GM12873 (cell line): ENCODE measurements at regions not wholly inside any gene's neighbourhood (a gene's known extent, or its start where the extent isn't known, plus 50 kb on each side); places are given as distances from the start of the nearest gene placed in this dataset.

Experiments
- TF ChIP-seq, protein P1 (sequence below): IDR thresholded peaks from 2 replicates; pipeline ENCODE4 v1.5.1; 2012; ENCODE audit warnings: low read depth, mild to moderate bottlenecking, moderate library complexity, low read length, control low read depth; ENCODE audit not compliant: insufficient read depth; ENCODE audit errors: missing control alignments

DNA sequence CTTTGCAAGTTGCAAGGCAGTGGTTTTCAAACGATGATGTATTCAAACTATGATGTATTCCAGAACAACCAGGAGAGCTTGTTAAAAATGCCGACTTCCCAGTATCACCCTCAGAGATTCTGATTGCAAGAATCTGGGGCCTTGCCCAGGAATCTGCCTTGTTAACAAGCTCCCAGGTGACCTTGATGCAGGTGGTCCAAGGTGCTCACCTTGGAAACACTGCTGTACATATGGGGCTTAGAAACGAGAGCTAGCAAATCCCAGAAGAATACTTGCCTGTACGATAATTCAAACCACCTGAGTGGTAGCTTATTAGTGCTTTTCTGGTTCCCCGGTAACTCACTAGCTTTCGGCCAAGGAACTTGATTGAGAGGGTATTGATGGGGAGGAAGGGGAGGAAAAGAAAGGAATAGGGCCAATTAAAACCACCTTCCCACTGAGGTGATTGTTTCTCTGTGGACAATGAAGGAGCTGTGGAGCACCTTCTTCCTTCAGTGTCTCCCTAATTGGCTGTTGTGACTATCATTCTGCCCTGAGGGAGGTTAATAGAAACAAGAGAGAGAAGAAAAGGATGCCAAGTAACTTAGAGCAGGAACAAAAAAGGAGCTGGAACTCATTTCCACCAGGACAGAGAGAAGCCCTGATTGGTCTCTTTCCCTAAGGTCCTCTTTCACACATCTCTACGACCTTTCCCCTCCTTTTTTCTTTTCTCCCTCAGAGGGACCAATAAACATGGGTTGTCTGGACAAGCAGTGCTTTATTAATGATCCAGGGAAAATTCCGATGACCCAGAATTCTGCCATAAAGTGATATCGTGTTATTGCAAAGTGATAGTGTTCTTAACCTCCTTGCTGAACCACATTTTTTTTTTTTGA, 218.8 kb downstream of the TMEM167A start:
- TF ChIP-seq, protein P1, sequence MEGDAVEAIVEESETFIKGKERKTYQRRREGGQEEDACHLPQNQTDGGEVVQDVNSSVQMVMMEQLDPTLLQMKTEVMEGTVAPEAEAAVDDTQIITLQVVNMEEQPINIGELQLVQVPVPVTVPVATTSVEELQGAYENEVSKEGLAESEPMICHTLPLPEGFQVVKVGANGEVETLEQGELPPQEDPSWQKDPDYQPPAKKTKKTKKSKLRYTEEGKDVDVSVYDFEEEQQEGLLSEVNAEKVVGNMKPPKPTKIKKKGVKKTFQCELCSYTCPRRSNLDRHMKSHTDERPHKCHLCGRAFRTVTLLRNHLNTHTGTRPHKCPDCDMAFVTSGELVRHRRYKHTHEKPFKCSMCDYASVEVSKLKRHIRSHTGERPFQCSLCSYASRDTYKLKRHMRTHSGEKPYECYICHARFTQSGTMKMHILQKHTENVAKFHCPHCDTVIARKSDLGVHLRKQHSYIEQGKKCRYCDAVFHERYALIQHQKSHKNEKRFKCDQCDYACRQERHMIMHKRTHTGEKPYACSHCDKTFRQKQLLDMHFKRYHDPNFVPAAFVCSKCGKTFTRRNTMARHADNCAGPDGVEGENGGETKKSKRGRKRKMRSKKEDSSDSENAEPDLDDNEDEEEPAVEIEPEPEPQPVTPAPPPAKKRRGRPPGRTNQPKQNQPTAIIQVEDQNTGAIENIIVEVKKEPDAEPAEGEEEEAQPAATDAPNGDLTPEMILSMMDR = no peak

DNA sequence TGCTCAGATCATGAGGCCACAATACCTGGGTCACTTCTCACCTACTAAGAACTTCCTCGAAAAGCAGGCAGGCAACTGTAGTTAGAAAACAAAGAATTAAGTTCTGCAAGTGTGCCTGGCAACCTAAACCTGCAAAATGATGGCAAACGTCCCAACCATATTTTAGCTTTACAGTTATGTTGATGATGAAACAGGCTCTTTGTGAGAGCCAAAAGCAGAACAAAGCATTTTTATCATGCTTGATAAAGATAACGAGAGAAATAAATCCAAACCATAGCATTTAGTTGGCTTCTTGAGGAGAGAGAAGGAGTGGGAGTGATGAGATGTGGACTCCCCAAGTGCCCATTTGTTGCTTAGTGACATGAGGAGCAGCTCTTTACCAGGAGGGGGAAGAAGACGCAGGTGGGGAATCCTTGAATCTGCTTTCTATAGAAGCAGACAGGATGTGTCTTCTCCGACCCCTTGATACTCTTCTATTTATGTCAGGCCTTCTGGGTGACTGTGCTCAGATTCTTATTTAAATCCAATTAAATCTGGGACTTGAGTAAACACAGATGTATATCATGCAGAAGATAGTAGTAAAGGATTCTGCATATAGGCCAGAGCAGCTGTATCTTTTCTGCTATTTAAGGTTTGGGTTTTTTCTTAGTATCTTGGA, 221.2 kb downstream of the TMEM167A start:
- TF ChIP-seq, protein P1 = no peak

DNA sequence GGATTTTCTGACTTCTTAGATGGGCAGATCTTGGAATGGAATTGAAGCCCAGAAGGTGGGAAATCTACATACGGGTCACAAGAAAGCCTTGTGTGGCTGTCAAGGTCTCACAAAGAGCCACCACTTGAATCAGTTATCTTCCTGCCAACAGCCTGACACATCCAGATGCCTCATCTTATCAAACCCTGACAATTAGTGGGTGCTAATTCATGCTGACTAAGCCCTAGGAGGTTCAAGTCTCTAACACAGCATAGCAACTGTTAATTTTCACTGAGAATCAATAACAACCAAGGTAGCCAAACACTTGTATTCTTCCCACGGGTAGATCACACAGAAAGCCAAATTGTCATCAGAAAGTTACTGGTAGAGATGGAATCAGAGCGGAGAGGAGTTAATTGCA, 222.2 kb downstream of the TMEM167A start:
- TF ChIP-seq, protein P1 = no peak

DNA sequence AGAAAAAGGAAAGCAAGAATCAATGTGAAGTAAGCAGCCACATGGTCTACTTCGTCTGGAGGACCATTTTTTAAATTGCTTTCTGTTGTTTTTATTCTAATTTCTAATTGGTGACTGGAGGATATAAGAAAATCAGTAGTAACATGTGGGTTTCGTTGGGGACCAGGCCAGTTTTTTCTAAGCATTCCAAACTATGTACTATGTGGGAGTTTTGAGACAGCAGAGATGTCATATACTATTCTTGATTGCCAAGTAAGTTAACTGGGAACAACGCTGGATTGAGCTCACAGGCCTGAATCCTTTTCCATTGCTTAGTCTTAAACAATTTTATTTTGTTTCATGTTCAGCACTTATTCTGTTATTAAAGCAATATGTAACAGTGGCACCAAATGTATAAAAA, 225.7 kb downstream of the TMEM167A start:
- TF ChIP-seq, protein P1 = no peak

DNA sequence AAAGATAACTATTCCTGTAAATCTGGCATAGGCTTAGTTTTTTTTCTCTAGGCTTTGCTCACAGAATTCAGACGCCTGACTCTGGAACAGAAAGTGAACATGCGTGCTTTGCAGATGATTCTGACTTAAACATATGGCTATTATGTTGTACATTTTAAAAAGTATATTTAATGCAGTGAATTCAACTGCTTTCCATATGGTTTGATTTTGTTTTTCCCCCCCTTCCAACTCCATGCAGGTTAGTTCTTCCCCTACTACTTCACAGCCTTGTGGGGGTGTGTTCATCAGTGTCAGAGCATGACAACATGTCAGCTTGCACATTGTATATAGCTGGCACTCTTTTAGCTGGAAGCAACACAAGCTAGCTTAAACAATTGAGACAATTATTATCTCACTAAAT, 226.8 kb downstream of the TMEM167A start:
- TF ChIP-seq, protein P1 = no peak

DNA sequence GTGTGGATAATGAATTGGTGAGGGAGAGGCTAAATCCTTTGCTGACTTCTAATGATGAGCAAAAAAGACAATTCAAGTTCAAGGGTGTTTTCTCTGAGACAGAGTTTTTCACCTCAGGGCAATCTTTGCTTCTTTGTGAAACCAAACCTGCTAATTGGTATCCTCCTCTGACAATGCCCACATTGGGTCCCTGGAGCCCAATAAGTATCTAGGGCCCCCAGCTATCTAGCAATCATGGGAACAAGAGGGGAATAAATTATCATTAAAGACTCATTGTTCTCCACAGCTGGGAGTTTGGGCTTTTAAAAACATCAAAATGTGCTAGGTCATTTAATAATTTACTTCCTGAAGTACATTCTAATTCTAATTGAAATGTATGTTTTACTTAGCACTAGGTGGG, 227.3 kb downstream of the TMEM167A start:
- TF ChIP-seq, protein P1 = no peak

DNA sequence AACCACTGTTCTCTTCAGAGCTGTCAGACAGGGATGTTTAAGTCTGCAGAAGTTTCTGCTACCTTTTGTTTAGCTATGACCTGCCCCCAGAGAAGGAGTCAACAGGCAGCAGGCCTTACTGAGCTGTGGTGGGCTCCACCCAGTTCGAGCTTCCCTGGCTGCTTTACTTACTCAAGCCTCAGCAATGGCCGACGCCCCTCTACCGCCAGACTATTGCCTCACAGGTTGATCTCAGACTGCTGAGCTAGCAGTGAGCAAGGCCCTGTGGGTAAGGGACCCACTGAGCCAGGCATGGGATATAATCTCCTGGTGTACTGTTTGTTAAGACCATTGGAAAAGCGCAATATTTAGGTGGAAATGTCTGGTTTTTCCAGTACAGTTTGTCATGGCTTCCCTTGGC, 229.6 kb downstream of the TMEM167A start:
- TF ChIP-seq, protein P1 = no peak
